ENCODE measurements at regions not wholly inside any gene's neighbourhood (a gene's known extent, or its start where the extent isn't known, plus 50 kb on each side); places are given as distances from the start of the nearest gene placed in this dataset.

GRCh38 chr22:44585559-44586350 lies 87.7 kb upstream of the RTL6 start:
- no peak for TF ChIP-seq POLR2AphosphoS5 (IDR thresholded peaks at IDR 0.05; ENCODE audit: low read depth, low read length)
- TF ChIP-seq SIN3A (IDR thresholded peaks at IDR 0.05; ENCODE audit: borderline replicate concordance, insufficient read depth, low read length), result no peak
- no peak for TF ChIP-seq REST (IDR thresholded peaks at IDR 0.05; ENCODE audit: insufficient read depth in 1 of 2, low read depth in 2 of 2, low read length in 2 of 2)

Measured in PFSK-1 (cell line).